Panc1 (cell line): ENCODE measurements at regions not wholly inside any gene's neighbourhood (a gene's known extent, or its start where the extent isn't known, plus 50 kb on each side); places are given as distances from the start of the nearest gene placed in this dataset.
A peak's percentile ranks its signal among the peaks of the same experiment; 100 is the strongest.

Source experiments
- ATAC-seq: fragments of 200-7000 bp; cut with Tn5 transposase; 2 replicates; pipeline ENCODE4 v1.9.1; 2020; ENCODE audit warnings: mild to moderate bottlenecking, moderate library complexity
- BruUV-seq: library from RNA; stranded (reverse); fragments of 400-500 nt; replicated peaks from 2 replicates; lab custom pipeline; 2021; lab: Mats Ljungman, UMichigan
- CTCF ChIA-PET: fragments of 300-600 bp; sonication (Branson Sonifier 250); formaldehyde crosslinking; loops from one replicate; lab custom pipeline; 2022; ENCODE audit warnings: antibody characterized with exemption; lab: Charles Lee
- POLR2A ChIA-PET: fragments of 300-600 bp; sonication (Branson Sonifier 250); formaldehyde crosslinking; loops from one replicate; lab custom pipeline; 2022; ENCODE audit warnings: antibody characterized with exemption; lab: Charles Lee
- DNase-seq: peaks from one replicate; pipeline ENCODE4 v3.0.0-alpha.2; 2010; ENCODE audit warnings: low read depth, low spot score
- H3K27ac ChIP-seq: 2 replicates; pipeline ENCODE4 v1.5.1; 2011; ENCODE audit warnings: mild to moderate bottlenecking, low read length, inconsistent platforms
- H3K27me3 ChIP-seq: fragments of 200-500 bp; sonication (Bioruptor generic); 2 replicates; pipeline ENCODE4 v1.6.0; 2014; ENCODE audit warnings: low read length, inconsistent platforms; ENCODE audit not compliant: control insufficient read depth, insufficient read depth
- H3K36me3 ChIP-seq: fragments of 200-500 bp; sonication (Bioruptor generic); 2 replicates; pipeline ENCODE4 v1.5.1; 2014; ENCODE audit warnings: inconsistent platforms, mild to moderate bottlenecking, low read length, moderate library complexity; ENCODE audit not compliant: control insufficient read depth, insufficient read depth
- H3K4me1 ChIP-seq: 2 replicates; pipeline ENCODE4 v1.5.1; 2011; ENCODE audit warnings: inconsistent platforms, mild to moderate bottlenecking, low read length, moderate library complexity; ENCODE audit not compliant: control insufficient read depth, insufficient read depth
- H3K4me3 ChIP-seq, 2 experiments: 2 replicates each; pipeline ENCODE4 v1.5.1; 2011 to 2012; ENCODE audit warnings: low read depth in 2 of 2, low read length in 2 of 2, mild to moderate bottlenecking in 2 of 2, inconsistent platforms in 1 of 2, moderate library complexity in 1 of 2
- H3K9me3 ChIP-seq: fragments of 200-500 bp; sonication (Bioruptor generic); 2 replicates; pipeline ENCODE4 v1.5.1; 2014; ENCODE audit warnings: low read depth, mild to moderate bottlenecking, inconsistent platforms, low read length, moderate library complexity; ENCODE audit not compliant: control insufficient read depth, insufficient read depth
- CTCF ChIP-seq: fragments of 450-650 bp; IDR thresholded peaks from 2 replicates; pipeline ENCODE4 v1.5.1; 2017; ENCODE audit warnings: mild to moderate bottlenecking
- POLR2AphosphoS5 ChIP-seq: IDR thresholded peaks from 2 replicates; pipeline ENCODE4 v1.6.1; 2012; ENCODE audit warnings: mild to moderate bottlenecking, low read depth, low read length, moderate library complexity
- REST ChIP-seq, 2 experiments: IDR thresholded peaks; 2 replicates each; pipeline ENCODE4 v1.6.1; 2011 to 2012; ENCODE audit warnings: low read depth in 2 of 2, control low read depth in 1 of 2, low read length in 1 of 2, mild to moderate bottlenecking in 1 of 2, moderate library complexity in 1 of 2; ENCODE audit not compliant: insufficient read depth in 1 of 2
- SIN3A ChIP-seq: IDR thresholded peaks from 2 replicates; pipeline ENCODE4 v1.6.1; 2012; ENCODE audit warnings: low read depth, mild to moderate bottlenecking, low read length, moderate library complexity, borderline replicate concordance; ENCODE audit not compliant: insufficient read depth
- TCF7L2 ChIP-seq: IDR thresholded peaks from 2 replicates; pipeline ENCODE4 v1.6.1; 2011; ENCODE audit warnings: mild to moderate bottlenecking, low read depth, low read length, inconsistent platforms
- in situ Hi-C: cut with HindIII; loops from 2 replicates; pipeline ENCODE4 v1.10.0; 2016; ENCODE audit warnings: low sequenced_read_pairs, low pct_unique_long_range_greater_than_20kb
- intact Hi-C: fragments of 100-400 bp; cut with micrococcal nuclease; formaldehyde crosslinking; loops from one replicate; pipeline ENCODE4 v1.10.0; 2022; ENCODE audit not compliant: unreplicated experiment

DNA sequence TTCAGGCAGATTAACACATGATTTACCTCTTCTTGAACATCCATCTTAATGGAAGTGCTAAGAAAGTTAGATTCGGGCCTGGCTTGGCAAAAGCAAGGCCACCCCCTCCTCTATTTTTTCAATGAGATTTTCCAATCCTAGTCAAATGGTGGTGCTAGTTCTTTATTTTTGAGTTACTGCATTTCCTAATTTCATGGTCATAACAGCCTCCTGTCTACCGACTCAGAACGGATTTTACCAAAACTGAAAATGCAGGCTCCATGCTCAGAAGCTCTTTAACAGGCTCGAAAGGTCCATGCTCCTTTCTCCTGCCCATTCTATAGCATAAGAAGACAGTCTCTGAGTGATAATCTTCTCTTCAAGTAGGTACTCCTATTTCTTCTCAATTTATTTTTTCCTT, 117.2 kb upstream of the ESR1 start:
- ChIA-PET CTCF (interaction anchor here (0.6 kb wide), 1 partner anchor 158 kb away, joined by 3 read pairs; no protein-coding TSS in a partner anchor), POLR2A (no interaction called here)
- intact Hi-C loops (no loop called here), in situ Hi-C loops (no loop called here)
- TF ChIP-seq TCF7L2 = no peak
- no peak for TF ChIP-seq REST (IDR thresholded peaks at IDR 0.05; ENCODE audit: insufficient read depth in 1 of 2, low read depth in 2 of 2, low read length in 1 of 2)
- TF ChIP-seq POLR2AphosphoS5 = no peak
- TF ChIP-seq SIN3A = no peak
- TF ChIP-seq CTCF = no peak; the same call in 1 of the 2 replicates
- no TSS peak for BruUV-seq
- ATAC-seq (no peak), DNase-seq (no peak)
- H3K4me1 ChIP-seq = no peaks in the 10 kb centered on the region; the same call in 1 of the 2 replicates
- no peak overlapping the region for H3K4me3 ChIP-seq
- H3K27me3 ChIP-seq = no peaks in the 10 kb centered on the region
- H3K27ac ChIP-seq = no peak overlapping the region
- H3K9me3 ChIP-seq = no peaks in the 10 kb centered on the region
- H3K36me3 ChIP-seq = no peaks in the 10 kb centered on the region

DNA sequence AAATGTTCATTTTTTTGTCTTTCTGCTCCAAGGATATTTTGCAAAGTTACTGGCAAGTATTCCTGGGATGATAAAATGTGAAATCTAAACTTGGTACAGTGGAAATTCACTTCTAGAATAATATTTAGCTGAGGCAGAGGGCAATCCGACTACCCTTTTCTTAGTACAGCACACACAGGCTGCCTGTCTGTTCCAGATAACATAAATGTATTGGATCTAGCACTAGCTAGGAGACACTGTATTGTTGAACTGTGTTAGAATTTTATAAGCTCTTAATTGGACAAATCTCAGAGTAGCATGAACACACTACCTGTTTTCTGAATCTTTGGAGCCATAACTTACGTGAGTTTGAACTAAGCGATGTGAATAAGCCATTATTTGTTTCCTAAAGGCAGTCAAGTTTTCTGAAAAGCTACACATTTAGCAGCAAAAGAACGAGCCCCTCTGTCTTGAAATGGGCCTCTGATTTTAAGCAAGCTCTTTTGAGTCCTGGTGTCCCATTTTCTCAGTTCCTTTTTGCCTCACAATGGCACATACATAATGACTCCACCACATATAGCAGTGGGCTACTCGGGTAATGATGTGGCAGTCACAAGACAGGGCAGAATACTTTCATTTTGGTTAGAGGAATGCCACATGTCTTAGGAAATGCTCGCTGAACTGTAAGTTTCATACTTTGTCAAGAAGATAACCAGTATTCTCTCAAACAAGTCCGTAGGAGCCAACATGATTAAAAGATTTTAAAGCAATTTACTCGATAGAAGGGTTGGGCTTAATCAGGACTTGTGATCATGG, 116.5 kb upstream of the ESR1 start:
- intact Hi-C loops = no loop called here
- H3K36me3 ChIP-seq = no peaks in the 10 kb centered on the region
- ATAC-seq = no peak
- BruUV-seq = no TSS peak
- in situ Hi-C loops = no loop called here
- peak overlapping the region in 1 of 2 experiments; percentile 7; a peak in 2 of 4 replicates for H3K4me3 ChIP-seq
- no peak for DNase-seq
- no peaks in the 10 kb centered on the region; the same call in 1 of the 2 replicates for H3K4me1 ChIP-seq
- TF ChIP-seq SIN3A (no peak), CTCF (no peak), TCF7L2 (no peak), REST (IDR thresholded peaks at IDR 0.05; ENCODE audit: insufficient read depth in 1 of 2, low read depth in 2 of 2, low read length in 1 of 2) (no peak), POLR2AphosphoS5 (no peak)
- no peak overlapping the region for H3K27ac ChIP-seq
- no peaks in the 10 kb centered on the region for H3K27me3 ChIP-seq
- ChIA-PET POLR2A (interaction anchor here (0.5 kb wide), 1 partner anchor 1288 kb away, joined by 10 read pairs; no protein-coding TSS in a partner anchor), CTCF (interaction anchor here (0.6 kb wide), 1 partner anchor 158 kb away, joined by 3 read pairs; no protein-coding TSS in a partner anchor)
- no peaks in the 10 kb centered on the region for H3K9me3 ChIP-seq
